ENCODE measurements at regions not wholly inside any gene's neighbourhood (a gene's known extent, or its start where the extent isn't known, plus 50 kb on each side); places are given as distances from the start of the nearest gene placed in this dataset.
A peak's percentile ranks its signal among the peaks of the same experiment; 100 is the strongest.
"Not testable (repeated sequence)": the region's sequence is repeated elsewhere in the genome, so short reads cannot be mapped to it uniquely, and the experiment has no call there.

GRCh38 chr15:67937153-67937761 is 97.4 kb upstream of the RNU6-1 start:
- Mint-ChIP-seq H3K27me3 (ENCODE audit: insufficient read depth, low read depth) (no peaks in the 10 kb centered on the region), H3K4me3 (no peak overlapping the region), H3K4me1 (peaks cover 16% of the 10 kb centered on the region), H3K36me3 (no peaks in the 10 kb centered on the region), H3K9me3 (peaks cover 28% of the 10 kb centered on the region), H3K27ac (peak overlapping the region; percentile 38)
- no peak for DNase-seq (ENCODE audit: low spot score)
- Histone ChIP-seq H3K36me3 (no peaks in the 10 kb centered on the region), H4K20me1 (ENCODE audit: low read depth) (no peaks in the 10 kb centered on the region), H3K9me3 (ENCODE audit: low read depth) (no peaks in the 10 kb centered on the region), H3K9ac (no peak overlapping the region), H3K4me3 (no peak overlapping the region), H3K27me3 (no peaks in the 10 kb centered on the region), H3K4me2 (no peak overlapping the region), H2AFZ (replicated peaks) (peak overlapping the region; percentile 36), H3F3A (ENCODE audit: low read depth) (peaks cover 10% of the 10 kb centered on the region), H3K79me2 (ENCODE audit: low read depth) (no peaks in the 10 kb centered on the region), H3K27ac (no peak overlapping the region), H3K4me1 (peaks cover 4% of the 10 kb centered on the region)
- TF ChIP-seq EZH2phosphoT487 (IDR thresholded peaks at IDR 0.05) (no peak), EZH2 (IDR thresholded peaks at IDR 0.05) (no peak), CTCF (IDR thresholded peaks at IDR 0.05) (no peak)

- not testable (repeated sequence) for H3K4me2 ChIP-seq; H3K79me2 ChIP-seq (ENCODE audit: low read depth); DNase-seq (ENCODE audit: low spot score); H4K20me1 ChIP-seq (ENCODE audit: low read depth); H3K27me3 Mint-ChIP-seq (ENCODE audit: insufficient read depth, low read depth); H3F3A ChIP-seq (ENCODE audit: low read depth); H3K27me3 ChIP-seq; H2AFZ ChIP-seq (replicated peaks); H3K27ac ChIP-seq; H3K4me3 ChIP-seq; H3K9ac ChIP-seq; H3K4me3 Mint-ChIP-seq; H3K27ac Mint-ChIP-seq; H3K36me3 ChIP-seq; H3K9me3 ChIP-seq (ENCODE audit: low read depth); H3K36me3 Mint-ChIP-seq
- Mint-ChIP-seq H3K9me3 (peaks cover 20% of the 10 kb centered on the region), H3K4me1 (peaks cover 29% of the 10 kb centered on the region)
- H3K4me1 ChIP-seq, result peaks cover 15% of the 10 kb centered on the region
Measured at GRCh38 chr15:67939179-67939578, 99.3 kb upstream of the RNU6-1 start.

GRCh38 chr15:67939588-67940323 is 99.9 kb upstream of the RNU6-1 start:
- Mint-ChIP-seq H3K27ac (peak overlapping the region; percentile 58), H3K4me1 (peaks cover 34% of the 10 kb centered on the region), H3K9me3 (peaks cover 19% of the 10 kb centered on the region)
- not testable (repeated sequence) for H3K27me3 Mint-ChIP-seq (ENCODE audit: insufficient read depth, low read depth); H3K9ac ChIP-seq; H3K27me3 ChIP-seq; H3K36me3 Mint-ChIP-seq; H3K4me3 ChIP-seq; H4K20me1 ChIP-seq (ENCODE audit: low read depth); H3K4me3 Mint-ChIP-seq; H3F3A ChIP-seq (ENCODE audit: low read depth); H3K9me3 ChIP-seq (ENCODE audit: low read depth); H3K4me2 ChIP-seq; H3K27ac ChIP-seq; H2AFZ ChIP-seq (replicated peaks); DNase-seq (ENCODE audit: low spot score); H3K79me2 ChIP-seq (ENCODE audit: low read depth); H3K36me3 ChIP-seq
- peaks cover 15% of the 10 kb centered on the region for H3K4me1 ChIP-seq

- Histone ChIP-seq H3K9me3 (ENCODE audit: low read depth) (no peaks in the 10 kb centered on the region), H3K79me2 (ENCODE audit: low read depth) (no peaks in the 10 kb centered on the region), H3F3A (ENCODE audit: low read depth) (peaks cover 10% of the 10 kb centered on the region), H3K4me3 (no peak overlapping the region), H3K4me1 (peaks cover 15% of the 10 kb centered on the region), H3K27me3 (no peaks in the 10 kb centered on the region), H3K4me2 (no peak overlapping the region), H3K27ac (no peak overlapping the region), H2AFZ (replicated peaks) (no peak overlapping the region), H4K20me1 (ENCODE audit: low read depth) (no peaks in the 10 kb centered on the region), H3K36me3 (no peaks in the 10 kb centered on the region), H3K9ac (no peak overlapping the region)
- no peak overlapping the region for H3K4me3 Mint-ChIP-seq
- no peak for DNase-seq (ENCODE audit: low spot score)
- peaks cover 17% of the 10 kb centered on the region for H3K9me3 Mint-ChIP-seq
- TF ChIP-seq CTCF (IDR thresholded peaks at IDR 0.05), result no peak
- no peak for TF ChIP-seq EZH2phosphoT487 (IDR thresholded peaks at IDR 0.05)
- TF ChIP-seq EZH2 (IDR thresholded peaks at IDR 0.05), result no peak
- H3K27ac Mint-ChIP-seq, result no peak overlapping the region
- peaks cover 37% of the 10 kb centered on the region for H3K4me1 Mint-ChIP-seq
- H3K27me3 Mint-ChIP-seq (ENCODE audit: insufficient read depth, low read depth), result no peaks in the 10 kb centered on the region
- no peaks in the 10 kb centered on the region for H3K36me3 Mint-ChIP-seq
Measured at GRCh38 chr15:67940324-67940719, 100.5 kb upstream of the RNU6-1 start.
